ENCODE measurements at regions not wholly inside any gene's neighbourhood (a gene's known extent, or its start where the extent isn't known, plus 50 kb on each side); places are given as distances from the start of the nearest gene placed in this dataset.
"Not testable (repeated sequence)": the region's sequence is repeated elsewhere in the genome, so short reads cannot be mapped to it uniquely, and the experiment has no call there.

GRCh38 chr2:129812654-129813053 is 166.8 kb upstream of the RAB6C start:
- no peak for DNase-seq
- Mint-ChIP-seq H3K4me1 (no peaks in the 10 kb centered on the region), H3K27ac (no peak overlapping the region), H3K36me3 (no peaks in the 10 kb centered on the region), H3K4me3 (no peak overlapping the region), H3K27me3 (ENCODE audit: low read depth in 3 of 3) (peaks cover 5 to 15% (median 6%) of the 10 kb centered on the region in 3 donors), H3K9me3 (peaks cover 0 to 14% (median 3%) of the 10 kb centered on the region in 6 donors)

DNA sequence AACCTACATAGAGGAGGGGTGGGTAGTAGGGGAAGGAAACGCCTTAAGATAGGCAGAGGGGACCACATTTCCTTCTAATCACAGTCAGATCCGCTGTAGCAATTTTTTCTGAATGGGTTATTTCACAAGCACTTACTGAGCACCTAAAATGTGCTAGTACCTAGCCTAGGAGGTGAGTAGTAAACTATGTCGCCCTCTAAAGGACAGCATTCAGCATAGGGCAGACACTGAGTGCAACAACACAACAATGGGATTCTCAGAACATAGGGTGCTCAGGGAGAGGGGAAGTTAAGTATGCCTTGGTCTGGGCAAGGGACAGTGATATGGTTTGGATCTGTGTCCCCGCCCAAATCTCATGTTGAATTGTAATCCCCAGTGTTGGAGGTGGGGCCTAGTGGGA is 166.1 kb upstream of the RAB6C start:
- H3K27me3 Mint-ChIP-seq (ENCODE audit: low read depth in 3 of 3) = peaks cover 5 to 15% (median 6%) of the 10 kb centered on the region in 3 donors
- no peaks in the 10 kb centered on the region for H3K4me1 Mint-ChIP-seq
- DNase-seq = no peak
- no peak overlapping the region for H3K4me3 Mint-ChIP-seq
- peaks cover 0 to 14% (median 3%) of the 10 kb centered on the region in 6 donors for H3K9me3 Mint-ChIP-seq
- no peaks in the 10 kb centered on the region for H3K36me3 Mint-ChIP-seq
- no peak overlapping the region for H3K27ac Mint-ChIP-seq

- Mint-ChIP-seq H3K27me3 (ENCODE audit: low read depth in 3 of 3) (peaks cover 2 to 8% (median 5%) of the 10 kb centered on the region in 3 donors), H3K9me3 (peaks cover 0 to 14% (median 3%) of the 10 kb centered on the region in 6 donors), H3K4me1 (no peaks in the 10 kb centered on the region), H3K4me3 (no peak overlapping the region), H3K36me3 (no peaks in the 10 kb centered on the region), H3K27ac (no peak overlapping the region)
- DNase-seq = no peak
Measured at GRCh38 chr2:129816813-129817574, 162.5 kb upstream of the RAB6C start.

GRCh38 chr2:129819855-129820254 is 159.6 kb upstream of the RAB6C start:
- peaks cover 0 to 5% (median 2%) of the 10 kb centered on the region in 6 donors for H3K9me3 Mint-ChIP-seq
- peaks cover 2 to 7% (median 3%) of the 10 kb centered on the region in 3 donors for H3K27me3 Mint-ChIP-seq (ENCODE audit: low read depth in 3 of 3)
- H3K4me1 Mint-ChIP-seq = no peaks in the 10 kb centered on the region
- no peak for DNase-seq
- H3K36me3 Mint-ChIP-seq = no peaks in the 10 kb centered on the region
- H3K27ac Mint-ChIP-seq = no peak overlapping the region
- H3K4me3 Mint-ChIP-seq = no peak overlapping the region

DNA sequence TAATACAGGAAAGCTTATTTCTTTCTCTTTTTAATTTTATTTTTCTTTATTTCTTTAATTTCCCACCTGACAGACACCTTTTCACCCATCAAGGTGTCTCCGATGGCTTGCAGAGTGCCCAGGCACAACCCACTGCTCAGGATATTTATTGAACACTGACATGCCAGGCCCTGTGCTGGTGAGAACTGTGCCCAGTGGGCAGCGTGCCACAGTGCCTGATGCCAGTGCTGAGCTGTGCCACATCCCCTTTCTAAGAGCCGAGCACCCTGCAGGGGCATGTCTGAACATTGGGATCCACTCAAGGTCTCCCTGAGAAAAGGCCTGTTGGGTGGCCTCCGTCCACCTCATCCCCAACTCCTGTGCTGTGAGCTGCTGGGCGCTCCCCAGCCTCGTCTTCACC is 158.6 kb upstream of the RAB6C start:
- DNase-seq = no peak
- no peaks in the 10 kb centered on the region for H3K36me3 Mint-ChIP-seq
- no peak overlapping the region for H3K27ac Mint-ChIP-seq
- H3K4me3 Mint-ChIP-seq = no peak overlapping the region
- no peaks in the 10 kb centered on the region for H3K9me3 Mint-ChIP-seq
- H3K27me3 Mint-ChIP-seq (ENCODE audit: low read depth in 3 of 3) = peaks cover 1 to 7% (median 2%) of the 10 kb centered on the region in 3 donors
- no peaks in the 10 kb centered on the region for H3K4me1 Mint-ChIP-seq

GRCh38 chr2:129821445-129821844 is 158.0 kb upstream of the RAB6C start:
- H3K27me3 Mint-ChIP-seq (ENCODE audit: low read depth in 3 of 3) = peaks cover 1 to 7% (median 1%) of the 10 kb centered on the region in 3 donors
- no peak for DNase-seq
- H3K27ac Mint-ChIP-seq = no peak overlapping the region
- no peak overlapping the region for H3K4me3 Mint-ChIP-seq
- no peaks in the 10 kb centered on the region for H3K36me3 Mint-ChIP-seq
- no peaks in the 10 kb centered on the region for H3K9me3 Mint-ChIP-seq
- H3K4me1 Mint-ChIP-seq = no peaks in the 10 kb centered on the region

DNA sequence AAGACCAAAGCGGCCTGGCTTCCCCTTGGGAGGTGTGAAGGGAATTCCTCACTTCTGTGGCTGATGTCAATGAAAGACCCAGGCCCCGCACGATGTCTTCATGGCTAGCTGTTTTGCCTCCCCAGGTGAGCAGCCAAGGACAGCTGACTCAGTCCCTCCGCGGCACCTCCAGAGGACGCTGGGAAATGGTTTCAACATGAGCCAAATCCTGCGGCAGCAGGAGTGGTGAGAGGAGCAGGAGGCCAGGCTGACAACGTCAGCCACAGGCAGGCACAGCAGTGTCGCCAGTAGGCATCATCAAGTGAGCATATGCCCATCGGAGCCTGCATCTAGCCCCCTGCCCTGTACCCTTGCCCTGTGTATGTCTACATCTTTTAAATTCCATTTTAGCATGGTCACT is 156.4 kb upstream of the RAB6C start:
- H3K4me3 Mint-ChIP-seq = no peak overlapping the region
- peaks cover 0 to 4% (median 1%) of the 10 kb centered on the region in 3 donors for H3K27me3 Mint-ChIP-seq (ENCODE audit: low read depth in 3 of 3)
- no peaks in the 10 kb centered on the region for H3K9me3 Mint-ChIP-seq
- no peak for DNase-seq
- H3K4me1 Mint-ChIP-seq = no peaks in the 10 kb centered on the region
- H3K27ac Mint-ChIP-seq = no peak overlapping the region
- no peaks in the 10 kb centered on the region for H3K36me3 Mint-ChIP-seq

- Mint-ChIP-seq H3K27me3 (ENCODE audit: low read depth in 3 of 3) (peaks cover 0 to 4% (median 2%) of the 10 kb centered on the region in 3 donors), H3K9me3 (peaks cover 0 to 6% (median 1%) of the 10 kb centered on the region in 6 donors), H3K4me3 (no peak overlapping the region), H3K27ac (no peak overlapping the region), H3K36me3 (no peaks in the 10 kb centered on the region), H3K4me1 (no peaks in the 10 kb centered on the region)
- no peak for DNase-seq
Measured at GRCh38 chr2:129827311-129828090, 152.0 kb upstream of the RAB6C start.

- Mint-ChIP-seq H3K4me1 (no peaks in the 10 kb centered on the region), H3K4me3 (no peak overlapping the region), H3K27ac (no peak overlapping the region), H3K36me3 (no peaks in the 10 kb centered on the region), H3K27me3 (ENCODE audit: low read depth in 3 of 3) (peaks cover 0 to 6% (median 2%) of the 10 kb centered on the region in 3 donors), H3K9me3 (peaks cover 0 to 6% (median 1%) of the 10 kb centered on the region in 6 donors)
- DNase-seq = no peak
Measured at GRCh38 chr2:129828792-129829191, 150.7 kb upstream of the RAB6C start.

- Mint-ChIP-seq H3K4me3 (no peak overlapping the region), H3K9me3 (peaks cover 0 to 6% (median 1%) of the 10 kb centered on the region in 6 donors), H3K4me1 (no peaks in the 10 kb centered on the region), H3K36me3 (no peaks in the 10 kb centered on the region), H3K27ac (no peak overlapping the region), H3K27me3 (ENCODE audit: low read depth in 3 of 3) (peaks cover 0 to 6% (median 2%) of the 10 kb centered on the region in 3 donors)
- no peak for DNase-seq
Measured at GRCh38 chr2:129829588-129829987, 149.9 kb upstream of the RAB6C start.

DNA sequence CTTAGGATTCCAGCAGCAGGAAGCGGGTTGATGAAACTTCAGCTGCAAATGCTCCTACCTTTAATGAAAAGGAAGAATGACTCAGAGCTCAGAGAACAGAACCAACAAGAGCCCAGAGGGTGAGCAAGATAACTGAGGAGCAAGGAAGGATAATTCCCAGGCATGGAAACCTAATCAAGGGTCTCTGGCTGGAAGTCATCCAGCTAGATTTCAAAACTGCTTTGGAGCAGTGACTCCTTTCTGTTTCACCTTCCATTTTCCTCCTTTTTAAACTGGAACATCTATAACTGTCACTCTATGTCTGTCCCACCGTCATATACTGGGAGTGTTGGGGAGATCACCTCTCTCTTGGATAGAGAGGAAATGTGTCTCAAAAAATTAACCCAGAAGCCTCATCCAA is 148.4 kb upstream of the RAB6C start:
- DNase-seq = no peak
- no peaks in the 10 kb centered on the region for H3K36me3 Mint-ChIP-seq
- no peak overlapping the region for H3K27ac Mint-ChIP-seq
- no peak overlapping the region for H3K4me3 Mint-ChIP-seq
- peaks cover 0 to 6% (median 1%) of the 10 kb centered on the region in 6 donors for H3K9me3 Mint-ChIP-seq
- H3K27me3 Mint-ChIP-seq (ENCODE audit: low read depth in 3 of 3) = peaks cover 0 to 4% (median 3%) of the 10 kb centered on the region in 3 donors
- no peaks in the 10 kb centered on the region for H3K4me1 Mint-ChIP-seq

DNA sequence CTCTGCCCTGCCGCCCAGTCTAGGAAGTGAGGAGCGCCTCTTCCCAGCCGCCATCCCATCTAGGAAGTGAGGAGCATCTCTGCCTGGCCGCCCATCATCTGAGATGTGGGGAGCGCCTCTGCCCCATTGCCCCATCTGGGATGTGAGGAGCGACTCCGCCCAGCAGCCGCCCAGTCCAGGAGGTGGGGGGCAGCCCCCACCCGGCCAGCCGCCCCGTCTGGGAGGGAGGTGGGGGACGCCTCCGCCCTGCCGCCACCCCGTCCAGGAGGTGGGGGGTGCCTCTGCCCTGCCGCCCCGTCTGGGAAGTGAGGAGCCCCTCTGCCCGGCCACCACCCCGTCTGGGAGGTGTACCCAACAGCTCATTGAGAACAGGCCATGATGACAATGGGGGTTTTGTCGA is 146.0 kb upstream of the RAB6C start:
- H3K4me3 Mint-ChIP-seq; H3K36me3 Mint-ChIP-seq; H3K4me1 Mint-ChIP-seq; H3K27ac Mint-ChIP-seq; H3K9me3 Mint-ChIP-seq; DNase-seq; H3K27me3 Mint-ChIP-seq (ENCODE audit: low read depth in 3 of 3): not testable (repeated sequence)

DNA sequence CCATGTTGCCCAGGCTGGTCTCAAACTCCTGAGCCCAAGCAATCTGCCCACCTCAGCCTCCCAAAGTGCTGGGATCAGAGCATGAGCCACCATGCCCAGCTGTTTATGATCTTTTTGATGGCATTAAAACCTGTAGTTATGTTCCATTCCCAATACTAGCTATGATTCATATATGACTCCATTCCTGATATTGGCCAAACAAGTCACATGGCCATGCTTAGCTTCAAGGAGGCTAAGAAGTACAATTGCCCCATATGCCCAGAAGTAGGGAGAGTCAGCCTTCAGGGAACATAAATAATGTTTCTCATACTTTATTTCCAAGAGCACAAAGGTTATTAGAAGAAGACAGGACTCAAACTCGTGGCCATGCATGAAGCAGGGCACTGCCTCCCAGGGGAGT is 132.4 kb upstream of the RAB6C start:
- no peak for DNase-seq
- Mint-ChIP-seq H3K9me3 (no peaks in the 10 kb centered on the region), H3K4me3 (no peak overlapping the region), H3K36me3 (no peaks in the 10 kb centered on the region), H3K27me3 (ENCODE audit: low read depth in 3 of 3) (peaks cover 2 to 6% (median 4%) of the 10 kb centered on the region in 3 donors), H3K4me1 (no peaks in the 10 kb centered on the region), H3K27ac (no peak overlapping the region)

- H3K4me1 Mint-ChIP-seq = no peaks in the 10 kb centered on the region
- DNase-seq = peak; percentile 43 to 58 (median 52)
- no peaks in the 10 kb centered on the region for H3K9me3 Mint-ChIP-seq
- peak overlapping the region in 1 of 5 donors; percentile 48 for H3K4me3 Mint-ChIP-seq
- H3K27me3 Mint-ChIP-seq (ENCODE audit: low read depth in 3 of 3) = peaks cover under 1 to 5% (median 2%) of the 10 kb centered on the region in 3 donors
- no peaks in the 10 kb centered on the region for H3K36me3 Mint-ChIP-seq
- no peak overlapping the region for H3K27ac Mint-ChIP-seq
Measured at GRCh38 chr2:129849559-129850160, 129.8 kb upstream of the RAB6C start.
